WTC11 (cell line): ENCODE measurements at regions not wholly inside any gene's neighbourhood (a gene's known extent, or its start where the extent isn't known, plus 50 kb on each side); places are given as distances from the start of the nearest gene placed in this dataset.

ENCODE experiments used
- ATAC-seq: fragments of 200-7000 bp; cut with Tn5 transposase; 2 replicates; pipeline ENCODE4 v1.10.0; 2021; ENCODE audit warnings: mild to moderate bottlenecking, moderate library complexity
- CTCF ChIA-PET: fragments of 300-600 bp; sonication (Branson Sonifier 250); formaldehyde crosslinking; loops from one replicate; lab custom pipeline; 2021; ENCODE audit warnings: antibody characterized with exemption; lab: Charles Lee
- POLR2A ChIA-PET: fragments of 350-600 bp; sonication (Branson Sonifier 250); formaldehyde crosslinking; loops from one replicate; lab custom pipeline; 2021; ENCODE audit warnings: antibody characterized with exemption; lab: Charles Lee
- DNase-seq: peaks from one replicate; pipeline ENCODE4 v3.0.0; 2021; ENCODE audit warnings: low spot score
- H3K27ac Mint-ChIP-seq: 2 replicates; pipeline ENCODE4 v1.8.0; 2021; ENCODE audit warnings: mixed read lengths
- H3K27me3 Mint-ChIP-seq: 2 replicates; pipeline ENCODE4 v1.8.0; 2021; ENCODE audit warnings: low read depth, mild to moderate bottlenecking, moderate library complexity, mixed read lengths
- H3K36me3 Mint-ChIP-seq: 2 replicates; pipeline ENCODE4 v1.8.0; 2021; ENCODE audit warnings: mixed read lengths
- H3K4me1 Mint-ChIP-seq: 2 replicates; pipeline ENCODE4 v1.8.0; 2022; ENCODE audit warnings: mixed read lengths
- H3K4me3 Mint-ChIP-seq: 2 replicates; pipeline ENCODE4 v1.8.0; 2021; ENCODE audit warnings: mild to moderate bottlenecking, moderate library complexity, mixed read lengths
- H3K9me3 Mint-ChIP-seq: 2 replicates; pipeline ENCODE4 v1.8.0; 2021; ENCODE audit warnings: mixed read lengths
- CDX4 ChIP-seq: fragments of 250-450 bp; sonication (Bioruptor Pico); IDR thresholded peaks from 2 replicates; pipeline ENCODE4 v1.9.0; 2021; ENCODE audit warnings: moderate library complexity, mild to moderate bottlenecking, inconsistent platforms, borderline replicate concordance
- CREB1 ChIP-seq: sonication (generic); formaldehyde crosslinking; IDR thresholded peaks from 2 replicates; pipeline ENCODE4 v1.8.0; 2023; ENCODE audit warnings: mild to moderate bottlenecking, missing genetic modification reagents
- E2F1 ChIP-seq: sonication (generic); formaldehyde crosslinking; IDR thresholded peaks from 2 replicates; pipeline ENCODE4 v1.8.0; 2022; ENCODE audit warnings: mild to moderate bottlenecking, missing genetic modification reagents
- ELF4 ChIP-seq: sonication (generic); formaldehyde crosslinking; IDR thresholded peaks from 2 replicates; pipeline ENCODE4 v1.8.1; 2022; ENCODE audit warnings: low read depth, mild to moderate bottlenecking, moderate library complexity, missing genetic modification reagents
- EMX1 ChIP-seq: fragments of 250-450 bp; sonication (Bioruptor Pico); IDR thresholded peaks from 2 replicates; pipeline ENCODE4 v1.8.0; 2021; ENCODE audit warnings: mild to moderate bottlenecking
- ESRRA ChIP-seq: sonication (generic); formaldehyde crosslinking; IDR thresholded peaks from 2 replicates; pipeline ENCODE4 v1.8.1; 2022; ENCODE audit warnings: mild to moderate bottlenecking, missing genetic modification reagents, borderline replicate concordance
- ETV6 ChIP-seq: sonication (generic); formaldehyde crosslinking; IDR thresholded peaks from 2 replicates; pipeline ENCODE4 v1.8.1; 2022; ENCODE audit warnings: mild to moderate bottlenecking, missing genetic modification reagents
- FOXK1 ChIP-seq: sonication (generic); formaldehyde crosslinking; IDR thresholded peaks from 2 replicates; pipeline ENCODE4 v1.8.0; 2022; ENCODE audit warnings: mild to moderate bottlenecking, moderate library complexity, missing genetic modification reagents
- KAT7 ChIP-seq: sonication (generic); formaldehyde crosslinking; IDR thresholded peaks from 2 replicates; pipeline ENCODE4 v1.8.1; 2023; ENCODE audit warnings: missing genetic modification reagents, mild to moderate bottlenecking, borderline replicate concordance
- MAX ChIP-seq: sonication (generic); formaldehyde crosslinking; IDR thresholded peaks from 2 replicates; pipeline ENCODE4 v1.8.0; 2022; ENCODE audit warnings: mild to moderate bottlenecking, missing genetic modification reagents
- NFYB ChIP-seq: sonication (generic); formaldehyde crosslinking; conservative IDR thresholded peaks from 2 replicates; pipeline ENCODE4 v1.8.0; 2022; ENCODE audit warnings: low read depth, missing genetic modification reagents
- NR3C1 ChIP-seq: sonication (generic); formaldehyde crosslinking; conservative IDR thresholded peaks from 2 replicates; pipeline ENCODE4 v1.8.1; 2023; ENCODE audit warnings: low read depth, mild to moderate bottlenecking, missing genetic modification reagents
- PRDM15 ChIP-seq: sonication (generic); formaldehyde crosslinking; IDR thresholded peaks from 2 replicates; pipeline ENCODE4 v1.8.0; 2022; ENCODE audit warnings: missing genetic modification reagents
- RELA ChIP-seq: sonication (generic); formaldehyde crosslinking; IDR thresholded peaks from 2 replicates; pipeline ENCODE4 v1.8.1; 2022; ENCODE audit warnings: missing genetic modification reagents, mild to moderate bottlenecking, borderline replicate concordance
- SMAD3 ChIP-seq: sonication (generic); formaldehyde crosslinking; IDR thresholded peaks from 2 replicates; pipeline ENCODE4 v1.8.0; 2022; ENCODE audit warnings: missing genetic modification reagents, mild to moderate bottlenecking, borderline replicate concordance
- TCF7 ChIP-seq: sonication (generic); formaldehyde crosslinking; IDR thresholded peaks from 2 replicates; pipeline ENCODE4 v1.8.0; 2022; ENCODE audit warnings: mild to moderate bottlenecking, low read depth, missing genetic modification reagents, moderate library complexity
- TP53 ChIP-seq: sonication (generic); formaldehyde crosslinking; IDR thresholded peaks from 2 replicates; pipeline ENCODE4 v1.8.1; 2023; ENCODE audit warnings: mild to moderate bottlenecking, missing genetic modification reagents
- ZBTB21 ChIP-seq: sonication (generic); formaldehyde crosslinking; IDR thresholded peaks from 2 replicates; pipeline ENCODE4 v1.8.1; 2023; ENCODE audit warnings: mild to moderate bottlenecking, missing genetic modification reagents, borderline replicate concordance
- ZBTB43 ChIP-seq: sonication (generic); formaldehyde crosslinking; IDR thresholded peaks from 2 replicates; pipeline ENCODE4 v1.8.1; 2023; ENCODE audit warnings: mild to moderate bottlenecking, missing genetic modification reagents

GRCh38 chr7:17520941-17521340, 222.5 kb downstream of the AHR start (continued):
- TF ChIP-seq MAX (CRISPR knock-in tag) = no peak
- TF ChIP-seq RELA = no peak
- TF ChIP-seq ELF4 (CRISPR knock-in tag) = no peak
- no peak for TF ChIP-seq TCF7 (CRISPR knock-in tag)
- no peak for TF ChIP-seq ETV6
- TF ChIP-seq ZBTB21 (CRISPR knock-in tag) = no peak
- no peak for TF ChIP-seq TP53 (CRISPR knock-in tag)
- no peak for TF ChIP-seq ESRRA
- no peak for TF ChIP-seq ZBTB43
- TF ChIP-seq NR3C1 (CRISPR knock-in tag) = no peak

GRCh38 chr7:17521437-17521836, 223.0 kb downstream of the AHR start:
- Mint-ChIP-seq H3K27ac (no peak overlapping the region), H3K4me1 (0 out of 2 replicates have a peak, but pooled peaks cover 5% of the 10 kb centered on the region), H3K4me3 (no peak overlapping the region), H3K36me3 (no peaks in the 10 kb centered on the region), H3K27me3 (no peaks in the 10 kb centered on the region), H3K9me3 (no peaks in the 10 kb centered on the region)
- no peak for TF ChIP-seq E2F1 (CRISPR knock-in tag)
- TF ChIP-seq NFYB (CRISPR knock-in tag) = no peak
- no peak for TF ChIP-seq CREB1 (CRISPR knock-in tag)
- TF ChIP-seq FOXK1 = no peak
- no peak for TF ChIP-seq CDX4 (CRISPR knock-in tag)
- TF ChIP-seq PRDM15 (CRISPR knock-in tag) = no peak
- TF ChIP-seq EMX1 (CRISPR knock-in tag) = no peak
- no peak for TF ChIP-seq KAT7 (CRISPR knock-in tag)
- no peak for TF ChIP-seq SMAD3 (CRISPR knock-in tag)
- DNase-seq (no peak), ATAC-seq (no peak)
- ChIA-PET POLR2A (no interaction called here), CTCF (no interaction called here)
